Peyer's patch (tissue), 4 donors: ENCODE measurements at regions not wholly inside any gene's neighbourhood (a gene's known extent, or its start where the extent isn't known, plus 50 kb on each side); places are given as distances from the start of the nearest gene placed in this dataset.

ENCODE experiments used
- POLR2A ChIP-seq, 2 donors: fragments of 450-650 bp; IDR thresholded peaks; one replicate each; pipeline ENCODE4 v1.5.1; 2017; ENCODE audit warnings: antibody characterized with exemption in 2 of 2, mild to moderate bottlenecking in 2 of 2, moderate library complexity in 2 of 2
- TF ChIP-seq, protein P1 (sequence below), 6 experiments: fragments of 450-650 bp in 4 of 6; fragments of 200-600 bp in 2 of 6; sonication (generic) in 1 of 6; IDR thresholded peaks; one replicate each; pipeline ENCODE4 v1.5.1; 2017 to 2019; ENCODE audit warnings: antibody characterized with exemption in 6 of 6, mild to moderate bottlenecking in 3 of 6, moderate library complexity in 1 of 6

DNA sequence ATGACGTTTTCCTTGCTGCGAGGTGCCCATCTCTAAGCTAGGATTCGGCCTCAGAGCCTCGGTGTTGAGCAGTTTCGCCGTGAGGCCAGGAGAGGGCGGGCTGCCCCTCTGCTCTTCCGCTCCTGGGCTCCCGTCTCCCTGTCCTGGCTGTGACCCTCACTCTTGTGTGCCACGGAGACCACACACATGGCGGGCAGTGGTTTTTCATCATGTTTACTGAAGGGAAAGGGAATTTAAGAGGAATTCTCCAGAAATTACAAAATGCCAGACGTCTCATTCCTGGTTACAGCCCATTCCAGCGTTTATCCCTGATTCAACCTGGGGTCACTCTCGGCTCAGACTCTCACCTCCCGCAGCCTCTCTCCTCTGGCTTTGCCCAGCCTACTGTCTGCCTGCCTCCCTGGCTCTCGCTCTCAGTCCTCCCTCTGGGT lies 96.8 kb upstream of the ELAC2 start:
- TF ChIP-seq, protein P1, sequence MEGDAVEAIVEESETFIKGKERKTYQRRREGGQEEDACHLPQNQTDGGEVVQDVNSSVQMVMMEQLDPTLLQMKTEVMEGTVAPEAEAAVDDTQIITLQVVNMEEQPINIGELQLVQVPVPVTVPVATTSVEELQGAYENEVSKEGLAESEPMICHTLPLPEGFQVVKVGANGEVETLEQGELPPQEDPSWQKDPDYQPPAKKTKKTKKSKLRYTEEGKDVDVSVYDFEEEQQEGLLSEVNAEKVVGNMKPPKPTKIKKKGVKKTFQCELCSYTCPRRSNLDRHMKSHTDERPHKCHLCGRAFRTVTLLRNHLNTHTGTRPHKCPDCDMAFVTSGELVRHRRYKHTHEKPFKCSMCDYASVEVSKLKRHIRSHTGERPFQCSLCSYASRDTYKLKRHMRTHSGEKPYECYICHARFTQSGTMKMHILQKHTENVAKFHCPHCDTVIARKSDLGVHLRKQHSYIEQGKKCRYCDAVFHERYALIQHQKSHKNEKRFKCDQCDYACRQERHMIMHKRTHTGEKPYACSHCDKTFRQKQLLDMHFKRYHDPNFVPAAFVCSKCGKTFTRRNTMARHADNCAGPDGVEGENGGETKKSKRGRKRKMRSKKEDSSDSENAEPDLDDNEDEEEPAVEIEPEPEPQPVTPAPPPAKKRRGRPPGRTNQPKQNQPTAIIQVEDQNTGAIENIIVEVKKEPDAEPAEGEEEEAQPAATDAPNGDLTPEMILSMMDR (IDR thresholded peaks at IDR 0.05) = peak in 4 of 6 experiments; percentile 36 to 44 (median 42)
- no peak for TF ChIP-seq POLR2A (IDR thresholded peaks at IDR 0.05)
